SK-N-SH (cell line): ENCODE measurements at regions not wholly inside any gene's neighbourhood (a gene's known extent, or its start where the extent isn't known, plus 50 kb on each side); places are given as distances from the start of the nearest gene placed in this dataset.

Experiments
- CTCF ChIA-PET: fragments of 300-600, 350-600 bp; formaldehyde crosslinking; extraction: SDS; loops from one replicate; lab custom pipeline; 2021; lab: Yijun Ruan, JAX
- POLR2A ChIA-PET: fragments of 350-600 bp; sonication (Branson Sonifier 250); formaldehyde crosslinking; extraction: SDS; loops from one replicate; lab custom pipeline; 2020; ENCODE audit warnings: antibody characterized with exemption, inconsistent platforms; lab: Yijun Ruan, JAX
- DNase-seq: peaks from one replicate; pipeline ENCODE4 v3.0.0; 2012
- H2AFZ ChIP-seq: fragments of 200-600 bp; sonication (generic); 2 replicates; pipeline ENCODE4 v1.8.1; 2016; ENCODE audit warnings: antibody characterized with exemption, mild to moderate bottlenecking, low read depth
- H3F3A ChIP-seq: fragments of 200-600 bp; sonication (generic); replicated peaks from 2 replicates; pipeline ENCODE3; 2016; ENCODE audit warnings: antibody characterized with exemption, mild to moderate bottlenecking; ENCODE audit not compliant: insufficient read depth
- H3K27ac ChIP-seq, 2 experiments: fragments of 200-500 bp in 1 of 2; fragments of 200-600 bp in 1 of 2; sonication (Bioruptor generic) in 1 of 2; sonication (generic), shearing (Covaris generic) in 1 of 2; 2 replicates each; pipeline versions ENCODE4 v1.5.1 to v1.6.1; 2014 to 2016; ENCODE audit warnings: low read depth in 2 of 2, inconsistent platforms in 1 of 2, low read length in 1 of 2, mild to moderate bottlenecking in 1 of 2, mixed read lengths in 1 of 2
- H3K27me3 ChIP-seq: fragments of 200-600 bp; sonication (generic), shearing (Covaris generic); 2 replicates; pipeline ENCODE4 v1.6.1; 2016; ENCODE audit warnings: mixed run types; ENCODE audit not compliant: insufficient read depth
- H3K36me3 ChIP-seq, 2 experiments: fragments of 200-500 bp in 1 of 2; fragments of 200-600 bp in 1 of 2; sonication (Bioruptor generic) in 1 of 2; sonication (generic) in 1 of 2; replicated peaks in 1 of 2; 2 replicates each; pipeline versions ENCODE3 to v1.5.1; 2014 to 2016; ENCODE audit warnings: low read length in 1 of 2, mild to moderate bottlenecking in 1 of 2; ENCODE audit not compliant: insufficient read depth in 2 of 2, control insufficient read depth in 1 of 2
- H3K4me1 ChIP-seq, 2 experiments: fragments of 200-500 bp in 1 of 2; fragments of 200-600 bp in 1 of 2; sonication (Bioruptor generic) in 1 of 2; sonication (generic), shearing (Covaris generic) in 1 of 2; 2 replicates each; pipeline versions ENCODE4 v1.5.1 to v1.6.1; 2014 to 2016; ENCODE audit warnings: low read depth in 1 of 2, low read length in 1 of 2, mixed run types in 1 of 2; ENCODE audit not compliant: insufficient read depth in 2 of 2, control insufficient read depth in 1 of 2
- H3K4me2 ChIP-seq: fragments of 200-600 bp; sonication (generic), shearing (Covaris generic); 2 replicates; pipeline ENCODE4 v1.6.1; 2017; ENCODE audit warnings: mixed run types
- H3K4me3 ChIP-seq, 2 experiments: fragments of 200-500 bp in 1 of 2; fragments of 200-600 bp in 1 of 2; sonication (Bioruptor generic) in 1 of 2; sonication (generic), shearing (Covaris generic) in 1 of 2; 2 replicates each; pipeline versions ENCODE4 v1.5.1 to v1.8.1; 2014 to 2016; ENCODE audit warnings: low read depth in 2 of 2, inconsistent platforms in 1 of 2, low read length in 1 of 2, mild to moderate bottlenecking in 1 of 2, mixed read lengths in 1 of 2, moderate library complexity in 1 of 2
- H3K79me2 ChIP-seq: fragments of 200-600 bp; sonication (generic); 2 replicates; pipeline ENCODE4 v1.8.1; 2017; ENCODE audit warnings: mild to moderate bottlenecking; ENCODE audit not compliant: insufficient read depth
- H3K9ac ChIP-seq: fragments of 200-600 bp; sonication (generic); 2 replicates; pipeline ENCODE4 v1.6.1; 2017; ENCODE audit warnings: mixed run types
- H3K9me2 ChIP-seq: fragments of 200-600 bp; sonication (generic); 2 replicates; pipeline ENCODE4 v1.6.1; 2017; ENCODE audit warnings: mixed run types
- H3K9me3 ChIP-seq: fragments of 200-600 bp; sonication (generic); 2 replicates; pipeline ENCODE4 v1.6.1; 2017; ENCODE audit warnings: mixed run types, mild to moderate bottlenecking, moderate library complexity
- H4K20me1 ChIP-seq: fragments of 200-600 bp; sonication (generic); 2 replicates; pipeline ENCODE4 v1.6.1; 2017; ENCODE audit warnings: mild to moderate bottlenecking, mixed run types; ENCODE audit not compliant: insufficient read depth
- ELF1 ChIP-seq: IDR thresholded peaks from 2 replicates; pipeline ENCODE4 v1.4.0; 2012
- EP300 ChIP-seq, 2 experiments: IDR thresholded peaks; 2 replicates each; pipeline versions ENCODE4 v1.4.0 to v1.6.1; 2012; ENCODE audit warnings: borderline replicate concordance in 1 of 2, low read depth in 1 of 2, low read length in 1 of 2
- EZH2phosphoT487 ChIP-seq: fragments of 200-600 bp; sonication (generic); IDR thresholded peaks from 2 replicates; pipeline ENCODE4 v1.6.1; 2017; ENCODE audit warnings: low read depth, mixed run types, mild to moderate bottlenecking, antibody characterized with exemption, moderate library complexity, borderline replicate concordance
- FOSL2 ChIP-seq: IDR thresholded peaks from 2 replicates; pipeline ENCODE4 v1.4.0; 2012; ENCODE audit warnings: low read depth, mild to moderate bottlenecking, moderate library complexity, borderline replicate concordance
- FOXJ3 ChIP-seq: sonication (generic); formaldehyde crosslinking; IDR thresholded peaks from 2 replicates; pipeline ENCODE4 v1.5.1; 2020; ENCODE audit warnings: mild to moderate bottlenecking, missing genetic modification reagents
- GABPA ChIP-seq: IDR thresholded peaks from 2 replicates; pipeline ENCODE4 v1.4.0; 2012; ENCODE audit warnings: low read depth, mild to moderate bottlenecking
- GATA2 ChIP-seq: sonication (generic); formaldehyde crosslinking; IDR thresholded peaks from 2 replicates; pipeline ENCODE4 v1.5.0; 2020; ENCODE audit warnings: mild to moderate bottlenecking, missing genetic modification reagents
- JUND ChIP-seq: IDR thresholded peaks from 2 replicates; pipeline ENCODE4 v1.4.0; 2012
- MXI1 ChIP-seq: IDR thresholded peaks from 2 replicates; pipeline ENCODE4 v1.6.1; 2012; ENCODE audit warnings: mild to moderate bottlenecking, low read depth, low read length, improper control_type of control experiment
- PBX3 ChIP-seq: IDR thresholded peaks from 2 replicates; pipeline ENCODE4; 2012
- POLR2AphosphoS5 ChIP-seq: IDR thresholded peaks from 2 replicates; pipeline ENCODE4 v1.6.1; 2012; ENCODE audit warnings: low read depth, low read length
- REST ChIP-seq: IDR thresholded peaks from 2 replicates; pipeline ENCODE4 v1.6.1; 2012; ENCODE audit warnings: mild to moderate bottlenecking, low read depth, low read length, moderate library complexity
- SIN3A ChIP-seq: IDR thresholded peaks from 2 replicates; pipeline ENCODE4 v1.6.1; 2012; ENCODE audit warnings: low read depth, mild to moderate bottlenecking, low read length, moderate library complexity, borderline replicate concordance
- SMC3 ChIP-seq: IDR thresholded peaks from 2 replicates; pipeline ENCODE4 v1.6.1; 2012; ENCODE audit warnings: low read depth, low read length, improper control_type of control experiment
- TAF1 ChIP-seq: IDR thresholded peaks from 2 replicates; pipeline ENCODE4 v1.6.1; 2012; ENCODE audit warnings: low read depth, mild to moderate bottlenecking, low read length, moderate library complexity, borderline replicate concordance
- ZBTB33 ChIP-seq: IDR thresholded peaks from 2 replicates; pipeline ENCODE4 v1.4.0; 2012; ENCODE audit warnings: low read depth, borderline replicate concordance
- WGBS: methylation state at CpG from one replicate; pipeline ENCODE4 v1.1.6; 2017; ENCODE audit warnings: low lambda C conversion rate; 5-methylcytosine and 5-hydroxymethylcytosine counted together

- Histone ChIP-seq H3K4me1 (peaks cover 13 to 30% of the 10 kb centered on the region in 2 experiments; a peak in 3 of 4 replicates), H3F3A (no peaks in the 10 kb centered on the region), H3K27ac (no peak overlapping the region), H4K20me1 (no peaks in the 10 kb centered on the region), H2AFZ (no peak overlapping the region), H3K4me3 (no peak overlapping the region), H3K9ac (no peak overlapping the region), H3K4me2 (no peak overlapping the region), H3K27me3 (no peaks in the 10 kb centered on the region), H3K9me2 (no peaks in the 10 kb centered on the region), H3K36me3 (no peaks in the 10 kb centered on the region), H3K9me3 (no peaks in the 10 kb centered on the region), H3K79me2 (no peaks in the 10 kb centered on the region)
- no peak for DNase-seq
- ChIA-PET POLR2A (no interaction called here), CTCF (interaction anchor here (1.1 kb wide), 1 partner anchor 8 kb away, joined by 3 read pairs; no protein-coding TSS in a partner anchor)
- TF ChIP-seq GABPA (no peak), ZBTB33 (no peak), EP300 (IDR thresholded peaks at IDR 0.05; ENCODE audit: borderline replicate concordance in 1 of 2, low read depth in 1 of 2, low read length in 1 of 2) (no peak), JUND (no peak), POLR2AphosphoS5 (no peak), REST (no peak)
These were observed 234.7 kb downstream of the TSHZ3 start for GRCh38 chr19:31114585-31114984.

GRCh38 chr19:31113293-31113692 is 235.9 kb downstream of the TSHZ3 start:
- Histone ChIP-seq H3K4me1 (peaks cover 9 to 30% of the 10 kb centered on the region in 2 experiments; a peak in 3 of 4 replicates), H3K27ac (peak overlapping the region in 1 of 2 experiments; percentile 5; a peak in 1 of 4 replicates), H4K20me1 (no peaks in the 10 kb centered on the region), H3K4me2 (no peak overlapping the region), H2AFZ (no peak overlapping the region), H3K9me2 (no peaks in the 10 kb centered on the region), H3K4me3 (no peak overlapping the region), H3K27me3 (no peaks in the 10 kb centered on the region), H3K9ac (no peak overlapping the region), H3F3A (no peaks in the 10 kb centered on the region), H3K79me2 (no peaks in the 10 kb centered on the region), H3K9me3 (no peaks in the 10 kb centered on the region), H3K36me3 (no peaks in the 10 kb centered on the region)
- ChIA-PET CTCF (interaction anchor here (1.5 kb wide), 1 partner anchor 28 kb away, joined by 3 read pairs; no protein-coding TSS in a partner anchor), POLR2A (no interaction called here)
- 5% methylated on average over 1 of the region's 1 CpG for WGBS
- no peak for DNase-seq
- no peak for TF ChIP-seq EZH2phosphoT487
- TF ChIP-seq GATA2: peak; percentile 62
- TF ChIP-seq SIN3A: no peak
- TF ChIP-seq TAF1: no peak
- TF ChIP-seq FOSL2: no peak
- TF ChIP-seq EP300 (IDR thresholded peaks at IDR 0.05; ENCODE audit: borderline replicate concordance in 1 of 2, low read depth in 1 of 2, low read length in 1 of 2): peak in 1 of 2 experiments; percentile 24; a peak in 1 of 4 replicates
- no peak for TF ChIP-seq MXI1
- TF ChIP-seq SMC3: no peak
- TF ChIP-seq FOXJ3 (CRISPR knock-in tag): no peak
- peak; percentile 46; the same call in 1 of the 2 replicates for TF ChIP-seq PBX3
- TF ChIP-seq REST: no peak
- no peak for TF ChIP-seq GABPA
- no peak for TF ChIP-seq ELF1
